Testis (tissue), 2 donors: ENCODE measurements at regions not wholly inside any gene's neighbourhood (a gene's known extent, or its start where the extent isn't known, plus 50 kb on each side); places are given as distances from the start of the nearest gene placed in this dataset.

Experiments used
- DNase-seq: peaks from one replicate; pipeline ENCODE4 v3.0.0-alpha.2; 2019
- H3K27ac ChIP-seq, 2 donors: fragments of 200-600 bp; sonication (generic); one replicate each; pipeline ENCODE4 v1.5.1; 2019
- H3K27me3 ChIP-seq: fragments of 200-600 bp; sonication (generic); one replicate; pipeline ENCODE4 v1.5.1; 2019
- H3K36me3 ChIP-seq: fragments of 200-600 bp; sonication (generic); one replicate; pipeline ENCODE4 v1.5.1; 2017; ENCODE audit warnings: low read depth; ENCODE audit errors: missing control alignments
- H3K4me1 ChIP-seq: fragments of 200-600 bp; sonication (generic); one replicate; pipeline ENCODE4 v1.5.1; 2019
- H3K4me3 ChIP-seq, 2 donors: fragments of 200-600 bp; sonication (generic); one replicate each; pipeline ENCODE4 v1.5.1; 2017 to 2019
- H3K9me3 ChIP-seq: fragments of 200-600 bp; sonication (generic); one replicate; pipeline ENCODE4 v1.5.1; 2017
- CTCF ChIP-seq, 3 experiments: fragments of 450-650 bp in 2 of 3; fragments of 200-600 bp in 1 of 3; sonication (generic) in 1 of 3; IDR thresholded peaks; one replicate each; pipeline ENCODE4 v1.5.1; 2016 to 2019; ENCODE audit warnings: antibody characterized with exemption in 3 of 3, mild to moderate bottlenecking in 2 of 3, moderate library complexity in 1 of 3
- POLR2A ChIP-seq: fragments of 450-650 bp; IDR thresholded peaks from one replicate; pipeline ENCODE4 v1.6.1; 2017; ENCODE audit warnings: antibody characterized with exemption, mild to moderate bottlenecking, moderate library complexity
- WGBS, 2 donors: methylation state at CpG; one replicate each; pipeline ENCODE4 v1.1.5; 2018; 5-methylcytosine and 5-hydroxymethylcytosine counted together
- intact Hi-C: fragments of 100-400 bp; cut with DNase I; formaldehyde crosslinking; loops from one replicate; pipeline ENCODE4 v1.15.1; 2023; ENCODE audit warnings: low total_unique reads

GRCh38 chrY:15800021-15800420, 1275.7 kb downstream of the NLGN4Y start:
- Histone ChIP-seq H3K36me3 (no peaks in the 10 kb centered on the region), H3K4me3 (no peak overlapping the region), H3K27ac (no peak overlapping the region), H3K27me3 (no peaks in the 10 kb centered on the region), H3K9me3 (no peaks in the 10 kb centered on the region), H3K4me1 (no peaks in the 10 kb centered on the region)
- no peak for TF ChIP-seq CTCF (IDR thresholded peaks at IDR 0.05)
- no peak for TF ChIP-seq POLR2A
- DNase-seq, result no peak
- WGBS, 2 donors, result 43 to 59% methylated on average over 3 of the region's 3 CpGs
- intact Hi-C loops, result no loop called here

- Histone ChIP-seq H3K36me3 (no peaks in the 10 kb centered on the region), H3K27me3 (no peaks in the 10 kb centered on the region), H3K4me3 (no peak overlapping the region), H3K4me1 (no peaks in the 10 kb centered on the region), H3K27ac (no peak overlapping the region), H3K9me3 (no peaks in the 10 kb centered on the region)
- intact Hi-C loops, result no loop called here
- DNase-seq, result no peak
- no peak for TF ChIP-seq CTCF (IDR thresholded peaks at IDR 0.05)
- no peak for TF ChIP-seq POLR2A
Observed at GRCh38 chrY:15805985-15806384, 1281.7 kb downstream of the NLGN4Y start.

GRCh38 chrY:15814241-15814640, 1289.9 kb downstream of the NLGN4Y start:
- Histone ChIP-seq H3K27me3 (no peaks in the 10 kb centered on the region), H3K4me1 (no peaks in the 10 kb centered on the region), H3K27ac (no peak overlapping the region), H3K9me3 (no peaks in the 10 kb centered on the region), H3K4me3 (no peak overlapping the region), H3K36me3 (no peaks in the 10 kb centered on the region)
- intact Hi-C loops, result no loop called here
- no peak for TF ChIP-seq CTCF (IDR thresholded peaks at IDR 0.05)
- TF ChIP-seq POLR2A, result no peak
- WGBS, 2 donors, result 83 to 88% methylated on average over 6 of the region's 6 CpGs
- DNase-seq, result no peak
